ENCODE measurements at regions not wholly inside any gene's neighbourhood (a gene's known extent, or its start where the extent isn't known, plus 50 kb on each side); places are given as distances from the start of the nearest gene placed in this dataset.

- DNase-seq = no peak
- Histone ChIP-seq H3K36me3 (no peaks in the 10 kb centered on the region), H3K4me1 (peaks cover 0 to 12% (median 0%) of the 10 kb centered on the region in 9 donors), H3K9me3 (peaks cover 0 to 7% (median 0%) of the 10 kb centered on the region in 11 donors), H3K27ac (no peak overlapping the region), H3K27me3 (no peaks in the 10 kb centered on the region), H3K4me3 (no peak overlapping the region)
- no peak for TF ChIP-seq CTCF (IDR thresholded peaks at IDR 0.05)
- intact Hi-C loops (cut with DNase I) = loop anchor here in 2 of 10 donors (5.0 to 10.0 kb wide), 2 partner anchors 106 to 169 kb away; no protein-coding TSS in a partner anchor
- no peak for ATAC-seq
- 37 to 45% methylated on average over 5 of the region's 5 CpGs for WGBS, 2 donors
These were observed 148.1 kb downstream of the BBOX1 start for GRCh38 chr11:27188696-27189095.

- H3K4me3 ChIP-seq = no peak overlapping the region
- ATAC-seq = no peak
- WGBS, 2 donors = 60 to 68% methylated on average over 5 of the region's 5 CpGs
- H3K4me1 ChIP-seq = peaks cover 0 to 12% (median 0%) of the 10 kb centered on the region in 9 donors
- TF ChIP-seq CTCF (IDR thresholded peaks at IDR 0.05) = no peak
- no peaks in the 10 kb centered on the region for H3K36me3 ChIP-seq
- H3K27me3 ChIP-seq = peaks cover 0 to under 1% (median 0%) of the 10 kb centered on the region in 7 donors
- intact Hi-C loops (cut with DNase I) = loop anchor here in 2 of 10 donors (5.0 to 10.0 kb wide), 2 partner anchors 107 to 169 kb away; no protein-coding TSS in a partner anchor
- H3K27ac ChIP-seq = no peak overlapping the region
- H3K9me3 ChIP-seq = peaks cover 0 to 7% (median 0%) of the 10 kb centered on the region in 11 donors
- no peak for DNase-seq
These were observed 147.4 kb downstream of the BBOX1 start for GRCh38 chr11:27187848-27188621.

- Histone ChIP-seq H3K27me3 (peaks cover 0 to 4% (median 0%) of the 10 kb centered on the region in 7 donors), H3K4me1 (peaks cover 0 to 12% (median 0%) of the 10 kb centered on the region in 9 donors), H3K4me3 (no peak overlapping the region), H3K36me3 (no peaks in the 10 kb centered on the region), H3K27ac (no peak overlapping the region), H3K9me3 (peaks cover 0 to 7% (median 0%) of the 10 kb centered on the region in 11 donors)
- ATAC-seq (no peak), DNase-seq (no peak)
- 75 to 82% methylated on average over 4 of the region's 4 CpGs for WGBS, 2 donors
- intact Hi-C loops (cut with DNase I) = loop anchor here in 2 of 10 donors (5.0 to 10.0 kb wide), 2 partner anchors 108 to 170 kb away; no protein-coding TSS in a partner anchor
- no peak for TF ChIP-seq CTCF (IDR thresholded peaks at IDR 0.05)
These were observed 146.6 kb downstream of the BBOX1 start for GRCh38 chr11:27187075-27187847.

- Histone ChIP-seq H3K4me3 (no peak overlapping the region), H3K27me3 (peaks cover 0 to 4% (median 0%) of the 10 kb centered on the region in 7 donors), H3K9me3 (peaks cover 0 to 7% (median 0%) of the 10 kb centered on the region in 11 donors), H3K27ac (no peak overlapping the region), H3K36me3 (no peaks in the 10 kb centered on the region), H3K4me1 (peaks cover 0 to 12% (median 0%) of the 10 kb centered on the region in 9 donors)
- no peak for TF ChIP-seq CTCF (IDR thresholded peaks at IDR 0.05)
- DNase-seq (no peak), ATAC-seq (no peak)
- intact Hi-C loops (cut with DNase I) = loop anchor here in 2 of 10 donors (5.0 to 10.0 kb wide), 2 partner anchors 108 to 171 kb away; no protein-coding TSS in a partner anchor
These were observed 146.0 kb downstream of the BBOX1 start for GRCh38 chr11:27186580-27186979.

Data from heart right ventricle (tissue), 16 donors.